ENCODE measurements at regions not wholly inside any gene's neighbourhood (a gene's known extent, or its start where the extent isn't known, plus 50 kb on each side); places are given as distances from the start of the nearest gene placed in this dataset.

DNA sequence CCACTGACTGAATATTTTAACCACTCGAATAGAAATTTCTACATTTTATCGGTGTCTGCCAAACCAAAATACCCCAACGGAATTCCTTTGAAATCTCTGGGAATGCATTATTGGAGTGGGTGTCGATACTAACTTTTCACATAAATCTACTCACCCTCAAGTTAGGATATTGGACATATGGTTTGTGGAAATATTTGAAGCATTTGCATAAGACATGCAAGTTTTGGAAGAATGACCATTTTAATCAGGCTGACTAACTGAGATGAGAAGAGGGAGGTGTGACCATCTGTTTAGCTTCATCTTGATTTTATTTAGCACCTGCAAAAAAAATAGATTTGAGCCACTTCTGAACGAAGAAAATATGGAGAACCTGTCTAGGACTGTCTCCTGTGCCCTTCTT is 61.2 kb downstream of the KLF6 start:
- no peak for ATAC-seq

DNA sequence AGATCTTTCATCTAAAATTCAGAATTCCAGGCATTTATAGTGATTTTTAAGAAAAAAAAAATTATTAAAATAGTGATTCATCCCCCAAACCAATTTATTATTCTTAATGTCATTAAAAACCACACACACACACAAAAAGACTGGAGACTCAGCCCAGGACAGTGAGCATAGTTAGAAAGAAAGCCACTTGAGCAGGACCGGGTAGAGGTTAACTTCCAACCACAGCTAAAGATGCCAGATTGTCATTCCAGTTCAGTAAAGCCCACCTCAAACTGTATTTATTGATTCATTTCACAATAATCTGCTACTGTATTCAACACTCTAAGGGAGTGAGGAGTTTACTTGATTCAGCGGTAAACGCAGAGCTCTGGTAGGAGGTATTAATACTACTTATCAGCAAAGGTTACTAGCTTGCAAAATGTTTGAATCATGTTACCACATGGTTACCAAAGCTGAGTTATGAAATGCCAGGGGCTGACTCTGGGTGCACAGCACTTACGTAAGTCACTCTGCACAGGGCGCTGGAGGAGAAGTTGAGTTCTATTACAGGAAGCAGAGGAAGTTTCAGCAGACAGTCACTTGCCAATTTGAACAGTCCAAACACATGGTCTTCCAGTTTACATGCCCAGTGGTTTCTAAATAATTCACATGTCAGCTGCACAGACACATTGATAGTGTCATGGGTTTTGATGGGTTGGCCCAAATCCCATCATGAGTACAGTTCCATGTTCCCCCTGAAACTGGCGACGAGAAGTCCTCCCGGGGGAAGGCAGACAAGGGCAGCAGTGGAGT is 64.6 kb downstream of the KLF6 start:
- ATAC-seq, result peak; percentile 76 to 81

DNA sequence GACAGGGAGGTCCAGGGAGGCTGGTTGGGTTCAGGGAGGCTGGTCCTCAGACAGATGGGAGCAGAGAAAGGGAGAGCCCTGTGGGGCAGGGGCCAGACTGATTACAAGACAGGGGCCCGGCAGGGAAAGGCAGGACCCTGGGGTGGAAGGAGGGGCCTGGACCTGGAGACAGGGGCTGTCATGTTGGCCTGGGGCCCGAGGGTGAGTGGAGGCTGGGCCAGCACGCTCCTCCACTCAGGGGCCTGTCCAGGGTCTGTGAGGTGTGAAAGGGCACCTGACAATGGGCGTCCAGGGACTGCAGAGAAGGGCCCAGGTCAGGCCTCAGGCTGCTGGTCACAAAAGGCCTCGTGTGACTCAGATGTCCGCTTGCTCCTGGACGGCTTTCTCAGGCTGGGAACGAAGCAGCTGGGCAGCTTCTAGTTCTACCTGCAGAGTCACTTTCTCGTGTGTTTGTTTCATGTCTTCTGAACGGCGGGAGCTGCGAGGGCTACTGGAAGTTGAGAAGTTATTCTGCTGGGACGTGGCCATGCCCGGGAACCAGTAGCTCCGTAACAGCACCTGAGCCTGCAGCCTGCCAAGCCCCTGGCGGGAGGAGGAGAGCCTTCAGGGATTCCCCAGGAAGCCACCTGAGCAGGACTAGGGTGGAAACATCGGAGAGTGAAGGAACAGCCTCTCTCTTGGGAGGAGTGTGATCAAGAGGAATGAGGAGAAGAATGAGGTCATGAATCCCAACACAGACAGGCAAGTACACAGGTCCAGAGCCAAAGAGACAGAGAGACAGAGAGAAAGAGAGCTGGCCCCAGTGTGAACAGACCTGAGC is 65.8 kb downstream of the KLF6 start:
- ATAC-seq, result no peak

DNA sequence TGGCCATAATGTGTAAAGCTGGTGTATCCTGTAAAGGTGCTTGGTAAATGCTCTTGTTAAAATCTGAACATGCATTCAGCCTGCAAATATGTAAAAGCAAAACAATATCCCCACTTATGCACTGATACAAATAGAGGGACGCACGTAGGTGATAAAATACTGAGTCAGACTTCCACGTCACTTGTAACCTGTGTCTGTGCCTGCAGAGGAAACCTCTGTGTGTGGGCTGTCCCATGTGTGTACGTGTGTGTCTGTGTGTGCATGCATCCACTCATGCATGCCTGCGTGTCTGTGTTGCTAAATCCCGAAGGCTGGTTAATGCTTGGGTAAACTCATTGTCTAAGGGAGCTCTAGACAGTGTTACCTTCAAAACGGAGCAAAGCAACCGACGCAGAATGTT is 68.9 kb downstream of the KLF6 start:
- ATAC-seq, result no peak

DNA sequence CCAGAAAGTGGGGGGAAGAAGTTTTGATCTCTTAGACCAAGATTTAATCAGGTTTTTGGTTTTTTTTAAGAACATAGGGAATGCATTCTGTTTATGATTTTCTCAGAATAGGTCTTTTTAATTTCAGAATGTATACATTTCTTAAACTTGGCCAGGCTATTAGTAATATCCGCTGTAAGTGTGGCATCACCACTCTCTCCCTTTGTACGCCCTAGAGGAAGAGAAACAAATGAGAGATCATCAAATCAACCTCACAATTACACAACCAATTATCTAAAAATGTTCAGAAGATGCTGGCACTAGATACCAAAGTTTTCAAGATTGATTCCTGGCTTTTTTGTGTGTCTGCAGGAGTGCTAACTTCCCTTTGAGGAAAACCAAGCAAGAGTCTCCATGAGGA is 70.0 kb downstream of the KLF6 start:
- ATAC-seq, result peak in 1 of 2 donors; percentile 43

DNA sequence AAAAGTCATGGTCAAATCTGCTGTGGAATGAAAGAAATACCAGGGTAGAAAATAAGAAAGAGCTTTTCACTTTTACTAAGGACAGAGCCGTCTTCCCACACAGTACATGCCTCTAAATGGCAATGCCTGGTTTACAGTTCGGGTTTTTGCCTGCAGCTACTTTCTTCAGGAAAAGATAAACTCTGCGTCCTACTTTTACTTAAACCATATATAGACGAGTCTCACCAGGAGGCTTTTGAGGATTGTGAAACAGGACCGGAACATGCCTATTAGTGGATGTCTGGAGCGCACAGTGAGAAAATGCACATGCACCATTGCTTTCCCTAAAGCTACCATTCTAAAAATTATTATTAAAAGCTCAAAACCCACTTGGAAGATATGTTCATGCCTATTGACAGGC is 70.5 kb downstream of the KLF6 start:
- ATAC-seq, result no peak

DNA sequence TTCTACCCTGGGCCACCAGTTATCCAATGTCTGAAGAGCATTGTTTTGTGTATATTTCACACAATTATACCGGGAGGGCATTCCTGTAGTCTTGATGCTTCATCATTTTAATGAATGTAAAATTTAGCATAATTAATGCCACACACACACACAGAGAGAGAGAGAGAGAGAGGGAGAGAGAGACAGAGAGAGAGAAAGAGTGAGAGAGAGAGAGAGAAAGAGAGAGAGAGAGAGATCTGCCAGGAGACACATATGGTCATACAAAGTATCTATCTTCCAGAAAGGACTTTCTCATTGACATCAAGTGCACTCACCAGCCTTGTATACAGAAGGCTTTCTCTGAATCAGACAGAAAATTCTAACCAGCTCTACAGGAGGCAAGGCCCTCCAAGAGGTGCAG is 72.3 kb downstream of the KLF6 start:
- no peak for ATAC-seq

DNA sequence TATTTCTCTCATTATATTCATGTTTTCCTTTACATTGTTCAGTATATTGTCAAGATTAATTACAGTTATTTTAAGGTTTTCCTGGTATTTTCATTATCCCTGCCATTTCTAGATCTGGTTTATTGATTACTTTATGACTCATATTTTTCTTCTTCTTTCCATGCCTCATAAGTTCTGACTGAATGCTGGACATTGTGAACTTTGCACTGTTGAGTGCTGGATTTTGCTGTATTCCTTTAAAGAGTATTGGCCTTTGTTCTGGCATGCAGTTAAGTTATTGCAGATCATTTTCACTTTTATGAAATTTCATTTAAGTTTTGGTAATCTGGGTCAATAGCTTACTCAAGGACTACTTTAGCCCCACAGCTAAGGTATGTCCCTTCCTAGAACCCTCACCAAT is 73.1 kb downstream of the KLF6 start:
- ATAC-seq, result no peak

DNA sequence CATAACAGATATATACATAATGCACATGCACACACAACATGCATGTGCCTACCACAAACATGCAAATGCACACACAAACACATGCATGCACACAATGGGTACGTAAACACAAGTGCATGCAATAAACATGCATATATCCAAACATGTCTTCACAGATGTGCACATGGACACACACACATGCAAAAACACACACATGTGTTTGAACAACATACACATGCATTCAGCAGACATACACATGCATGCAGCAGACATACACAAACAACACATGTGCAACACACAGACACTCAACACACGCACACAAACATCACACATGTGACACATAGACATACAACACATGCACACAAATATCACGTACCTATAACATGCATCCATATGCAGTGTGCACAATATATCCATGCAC is 74.2 kb downstream of the KLF6 start:
- ATAC-seq, result no peak

DNA sequence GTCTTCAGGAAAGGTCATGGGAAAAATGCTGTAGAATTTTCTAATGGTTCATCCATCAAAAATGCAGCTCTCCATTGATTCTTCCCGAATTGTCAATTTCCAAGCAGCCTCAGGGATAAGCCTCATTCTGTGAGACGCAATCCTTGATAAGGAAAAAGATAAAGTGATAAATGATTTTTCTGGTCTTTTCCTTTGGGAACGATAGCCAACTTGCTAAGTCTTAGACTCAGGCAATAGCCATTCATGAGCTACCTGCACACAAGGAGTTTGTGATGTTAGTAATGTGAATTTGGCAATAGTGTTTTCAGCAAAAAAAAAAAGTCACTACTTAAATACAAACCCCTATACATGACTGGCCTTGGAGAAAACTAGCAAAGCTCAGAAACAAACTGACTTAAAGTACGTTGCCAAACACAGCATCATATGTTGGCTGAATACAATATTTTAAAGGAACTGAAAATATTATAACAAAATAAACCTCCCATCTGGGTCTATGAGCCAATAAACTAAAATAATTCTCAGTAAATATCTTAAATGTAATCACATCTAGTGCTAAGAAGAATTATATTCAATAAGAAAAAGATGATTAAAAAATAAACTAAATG is 75.5 kb downstream of the KLF6 start:
- no peak for ATAC-seq

DNA sequence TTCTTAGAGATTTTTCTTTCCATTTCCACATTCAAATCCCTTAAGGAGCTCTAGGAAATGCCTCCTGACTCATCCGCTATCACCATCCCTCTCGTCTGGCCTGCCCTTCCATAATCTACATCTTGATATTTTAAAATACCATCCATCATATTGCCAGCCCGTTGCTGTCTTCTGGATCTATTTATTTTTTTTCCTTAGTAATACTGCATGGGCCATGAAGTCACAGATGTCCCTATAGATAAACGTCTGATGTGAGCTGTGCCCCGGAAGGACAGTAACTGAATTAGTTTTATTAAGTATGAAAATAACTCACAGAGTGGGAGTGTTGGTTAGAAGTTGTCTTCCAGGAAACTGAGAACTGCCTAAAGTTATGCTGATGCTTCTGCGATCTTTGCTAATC is 76.2 kb downstream of the KLF6 start:
- ATAC-seq, result peak in 1 of 2 donors; percentile 66

DNA sequence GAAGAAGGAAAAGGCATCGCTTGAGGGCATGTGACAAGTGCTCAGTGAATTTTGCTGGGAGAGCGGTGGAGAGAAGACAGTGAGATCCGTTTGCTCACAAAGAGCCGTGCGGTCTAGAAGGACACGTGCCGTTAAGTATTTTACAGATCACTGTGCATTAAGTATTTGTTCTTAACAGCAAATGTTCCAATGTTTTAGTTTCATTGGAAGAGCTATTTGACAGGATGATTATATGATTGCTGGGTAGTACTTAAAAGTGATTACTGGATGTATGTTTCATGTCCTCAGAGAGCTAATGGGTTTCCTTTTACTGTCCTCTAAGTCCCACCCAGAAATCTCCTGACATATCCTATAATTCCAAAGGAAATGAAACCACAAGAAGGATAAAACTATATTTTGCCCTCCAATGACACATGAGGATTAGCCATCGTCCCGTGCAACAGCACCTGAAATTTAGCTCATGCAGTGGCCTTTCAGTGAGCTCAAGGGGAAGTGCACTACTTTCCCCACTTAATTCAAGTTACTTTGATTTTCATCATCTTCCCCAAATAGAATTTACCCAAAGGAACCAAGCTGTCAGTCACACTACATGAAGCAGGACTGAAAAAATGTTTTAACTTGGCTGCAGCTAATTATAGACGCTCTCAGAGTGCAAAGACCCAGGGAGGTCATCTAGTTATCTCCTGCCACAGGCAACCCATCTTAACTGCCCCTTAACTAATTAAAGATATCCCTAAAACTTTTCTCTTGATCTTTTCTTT is 80.3 kb downstream of the KLF6 start:
- ATAC-seq, result no peak

DNA sequence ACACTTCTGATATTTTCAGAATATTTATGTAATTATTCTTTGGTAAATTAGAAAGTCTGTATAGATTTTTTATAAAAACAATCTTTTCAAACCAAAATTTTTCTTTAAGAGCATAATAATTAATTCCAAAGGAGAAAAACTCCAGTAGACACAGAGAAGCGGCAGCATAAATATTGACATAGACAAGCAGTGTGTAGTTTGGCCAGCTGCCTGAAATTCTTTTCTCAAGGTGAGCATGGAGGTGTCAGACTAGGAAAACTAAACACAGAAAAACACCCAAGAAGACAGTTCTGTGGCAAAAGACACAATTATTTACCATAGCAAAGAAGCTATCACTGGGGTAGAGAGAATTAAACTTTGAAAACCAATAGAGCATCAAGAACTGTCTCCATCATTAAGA is 82.4 kb downstream of the KLF6 start:
- no peak for ATAC-seq

DNA sequence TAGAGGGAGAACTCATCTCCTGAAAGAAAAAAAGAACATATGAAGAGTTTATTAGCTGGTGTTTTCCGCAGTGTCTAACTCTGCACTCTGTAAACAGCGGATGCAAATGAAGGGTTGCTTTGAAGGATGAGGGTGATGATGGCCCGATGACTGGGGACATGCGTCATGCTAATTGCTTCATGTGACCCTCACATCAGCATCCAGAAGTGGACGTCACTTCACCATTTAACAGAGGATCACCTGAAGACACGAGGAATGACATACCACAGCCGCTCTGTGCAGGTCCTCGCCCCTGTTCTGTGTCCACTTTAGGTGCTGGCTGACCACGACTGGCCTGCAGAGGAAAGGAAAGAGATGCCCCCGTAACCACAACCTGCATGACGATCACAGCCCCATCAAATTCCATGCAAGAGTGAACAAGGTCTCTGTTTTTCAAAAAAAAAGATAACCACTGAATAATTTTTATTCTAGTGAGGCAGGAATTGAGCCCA is 82.9 kb downstream of the KLF6 start:
- ATAC-seq, result no peak

DNA sequence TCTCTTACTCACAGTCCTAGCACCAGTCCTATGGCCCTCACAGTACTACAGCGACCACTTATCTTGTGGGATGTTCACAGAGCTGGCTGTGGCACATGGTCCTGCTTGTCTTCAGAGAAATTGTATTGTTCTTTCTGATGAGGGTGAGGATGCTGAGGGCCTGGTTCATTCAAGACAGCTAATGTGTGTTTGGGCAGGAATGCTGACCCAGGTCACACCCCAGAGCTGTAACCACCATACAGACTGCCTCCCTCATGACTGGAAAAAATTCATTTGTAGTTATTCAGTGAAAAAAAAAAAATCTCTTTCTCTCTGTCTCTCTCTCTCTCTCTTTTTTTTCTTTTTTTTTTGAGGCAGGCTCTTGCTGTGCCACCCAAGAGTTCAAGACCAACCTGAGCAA is 83.5 kb downstream of the KLF6 start:
- ATAC-seq, result no peak

DNA sequence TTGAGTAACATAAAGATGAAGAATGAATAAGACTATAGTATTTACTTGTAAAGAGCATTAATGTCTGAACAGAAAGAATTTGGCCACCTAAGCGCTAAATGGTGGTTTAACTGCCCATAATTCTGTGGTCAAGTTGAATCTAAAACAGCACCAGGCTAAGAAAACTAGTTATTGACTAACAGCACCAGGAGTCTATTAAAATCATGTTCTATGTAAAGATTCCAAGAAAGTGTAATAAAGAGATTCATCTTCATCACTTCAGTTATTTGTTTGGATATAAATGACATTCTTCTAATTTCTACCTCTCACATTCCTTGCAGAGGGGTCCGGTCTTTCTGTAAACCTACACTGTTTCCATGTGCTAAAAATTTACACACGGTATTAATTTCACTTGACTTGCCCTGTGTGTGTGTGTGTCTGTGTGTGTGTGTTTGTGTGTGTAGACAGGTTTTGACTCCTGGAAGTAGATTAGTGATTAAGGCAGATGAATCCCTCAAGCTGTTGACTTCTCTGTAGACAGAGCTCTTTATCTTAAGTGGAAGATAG is 84.4 kb downstream of the KLF6 start:
- no peak for ATAC-seq

DNA sequence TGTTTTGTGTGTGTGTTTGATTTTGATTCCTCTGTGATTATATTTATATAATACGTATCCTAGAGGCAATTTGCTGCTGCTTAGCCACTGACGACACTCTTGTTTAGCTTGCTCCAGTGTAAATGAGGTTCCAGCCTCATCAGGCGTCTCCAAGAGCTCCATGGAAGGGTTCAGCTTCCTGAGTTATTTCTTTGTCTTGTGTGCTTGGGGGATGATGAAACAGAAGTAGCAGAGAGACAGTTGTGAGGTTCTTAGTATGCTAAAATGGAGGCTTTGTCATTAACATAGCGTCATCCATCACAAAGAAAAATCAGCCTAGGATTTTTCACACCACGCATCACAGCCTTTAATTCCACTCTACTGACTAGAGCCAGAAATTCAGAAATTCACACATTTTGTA is 85.1 kb downstream of the KLF6 start:
- ATAC-seq, result no peak

DNA sequence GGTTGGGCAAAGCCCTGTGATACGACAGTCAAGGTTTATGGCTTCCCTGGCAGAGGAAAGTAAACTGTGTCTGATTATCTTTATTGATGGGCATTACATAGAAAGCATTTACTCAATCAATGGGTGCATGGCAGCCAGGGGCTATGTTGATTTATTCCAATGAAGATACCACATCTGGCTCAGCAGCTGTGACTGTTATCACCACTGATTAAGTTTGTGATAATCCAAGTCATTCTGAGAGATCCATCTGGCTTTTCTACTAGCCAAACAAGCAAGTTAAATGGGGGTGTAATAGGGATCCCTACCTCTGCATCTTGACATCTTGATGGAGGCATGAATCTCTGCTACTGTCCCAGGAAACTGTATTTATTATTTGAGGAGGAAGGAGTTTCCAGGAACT is 86.7 kb downstream of the KLF6 start:
- ATAC-seq, result no peak

DNA sequence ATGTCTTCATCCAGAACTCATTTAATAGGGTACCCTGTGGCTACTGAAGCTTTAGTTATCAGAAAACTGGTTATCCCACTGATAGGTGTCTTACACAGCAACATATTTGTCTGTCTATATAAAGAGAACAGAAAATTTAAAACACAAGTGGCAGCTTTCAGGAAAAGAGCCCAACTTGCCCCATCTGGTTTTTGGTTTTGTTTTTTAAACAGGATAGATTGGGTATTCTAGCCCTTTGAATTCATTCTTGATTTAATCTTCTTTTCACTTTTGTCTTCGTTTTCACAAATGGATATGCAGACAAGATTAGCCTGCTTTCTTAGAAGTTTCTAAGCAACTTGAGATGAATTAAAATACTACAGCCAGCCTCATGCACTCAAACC is 91.3 kb downstream of the KLF6 start:
- ATAC-seq, result no peak

DNA sequence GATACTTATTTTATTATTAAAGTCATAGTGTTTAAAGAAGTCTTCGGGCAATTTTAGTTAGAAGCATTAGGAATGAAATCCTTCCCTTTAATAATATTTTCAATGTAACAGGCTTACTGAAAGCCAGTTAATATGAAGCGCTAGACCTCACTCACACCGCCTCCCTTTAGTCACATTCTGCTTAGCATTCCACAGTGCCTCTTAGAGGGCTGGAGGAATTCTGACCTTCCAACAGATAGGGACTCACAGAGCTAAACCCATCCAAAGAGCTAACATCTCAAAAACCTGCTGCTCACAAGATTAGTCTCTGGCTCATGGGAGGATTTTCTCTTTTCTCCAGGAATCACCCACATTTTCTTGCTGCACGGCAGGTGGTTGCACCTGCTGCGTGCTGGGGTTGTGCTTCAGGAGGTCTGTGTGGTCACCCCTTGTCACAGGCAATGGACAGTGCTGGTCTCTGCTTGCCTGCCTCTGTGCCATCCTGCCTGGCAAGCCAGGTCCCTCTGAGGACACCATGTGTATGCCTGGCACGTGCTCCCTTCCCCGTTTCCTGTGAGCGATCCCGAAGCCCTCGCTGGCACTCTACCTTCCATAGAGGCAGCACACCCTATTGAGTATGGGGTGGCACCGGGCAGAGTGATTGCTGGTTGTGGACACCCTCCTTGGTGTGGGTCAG is 91.8 kb downstream of the KLF6 start:
- no peak for ATAC-seq

DNA sequence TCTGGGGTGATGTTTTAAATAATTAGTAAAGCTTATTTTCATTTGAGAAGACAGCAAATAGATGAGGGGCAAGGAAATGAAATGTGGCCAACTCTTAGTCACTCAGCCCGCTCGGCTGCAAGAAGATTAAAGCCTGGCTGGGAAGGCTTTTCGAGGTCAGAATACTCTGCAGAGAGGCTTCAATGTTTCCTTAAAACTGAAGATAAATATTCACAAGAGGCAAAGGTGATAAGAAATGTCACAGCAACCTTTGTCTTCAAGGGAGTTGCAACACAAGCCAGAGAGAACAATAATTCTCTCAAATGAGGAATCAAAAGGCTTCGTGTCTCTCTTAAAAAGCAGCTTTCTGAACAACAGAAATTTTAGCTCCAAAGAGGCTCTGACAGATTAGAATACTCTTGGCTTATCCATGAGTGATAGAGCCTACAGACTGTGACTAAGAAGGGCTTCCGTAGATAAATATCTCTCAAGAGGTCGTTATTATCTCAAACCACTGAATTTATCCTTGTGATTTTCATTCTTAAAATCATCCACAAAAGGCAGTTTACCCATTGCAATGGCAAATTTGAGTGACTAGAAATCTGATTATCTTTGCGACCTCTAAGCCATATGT is 92.5 kb downstream of the KLF6 start:
- ATAC-seq, result no peak

DNA sequence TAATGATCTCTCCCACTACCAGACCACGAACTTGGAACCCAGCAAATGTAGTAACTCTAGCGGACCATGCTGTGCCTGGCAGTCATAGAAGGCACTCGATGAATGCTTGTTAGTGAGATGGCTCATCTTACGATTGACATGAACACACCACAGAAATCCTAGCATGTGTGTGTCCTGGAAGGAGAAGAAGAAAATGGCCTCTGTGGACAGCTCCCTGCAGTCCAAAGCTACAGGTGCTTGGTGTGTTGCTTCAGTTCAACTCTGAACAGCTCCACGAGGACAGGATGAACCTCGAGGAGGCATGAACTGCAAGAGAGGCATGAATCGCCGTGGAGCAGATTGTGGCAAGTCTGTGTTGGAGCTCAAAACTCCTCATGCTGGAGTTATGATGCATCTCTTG is 93.5 kb downstream of the KLF6 start:
- no peak for ATAC-seq
